GM12872 (cell line): ENCODE measurements at regions not wholly inside any gene's neighbourhood (a gene's known extent, or its start where the extent isn't known, plus 50 kb on each side); places are given as distances from the start of the nearest gene placed in this dataset.

Source experiments
- TF ChIP-seq, protein P1 (sequence below): IDR thresholded peaks from 3 replicates; pipeline ENCODE4 v1.5.1; 2011; ENCODE audit warnings: low read depth, mild to moderate bottlenecking, low read length, moderate library complexity; ENCODE audit not compliant: insufficient read depth

DNA sequence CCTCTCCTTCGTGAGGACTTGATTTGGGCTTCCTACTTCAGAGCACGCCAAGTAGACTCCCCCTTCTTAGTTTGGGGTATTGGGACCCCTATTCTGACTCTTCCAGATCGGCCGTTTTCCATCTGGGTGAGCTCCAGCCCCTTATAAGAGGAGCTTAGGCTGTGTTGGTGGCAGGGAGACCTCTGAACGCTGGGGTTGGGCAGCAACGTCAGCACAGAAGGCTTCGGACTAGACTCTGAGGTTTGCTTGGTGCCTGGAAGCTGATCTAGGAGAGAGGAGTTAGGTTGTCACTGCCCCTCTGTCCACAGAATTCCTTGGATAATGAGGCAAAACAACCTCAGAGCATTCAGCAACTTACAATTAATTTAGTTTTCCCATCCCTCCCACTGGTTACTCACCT is 99.2 kb upstream of the RTL1 start:
- TF ChIP-seq, protein P1, sequence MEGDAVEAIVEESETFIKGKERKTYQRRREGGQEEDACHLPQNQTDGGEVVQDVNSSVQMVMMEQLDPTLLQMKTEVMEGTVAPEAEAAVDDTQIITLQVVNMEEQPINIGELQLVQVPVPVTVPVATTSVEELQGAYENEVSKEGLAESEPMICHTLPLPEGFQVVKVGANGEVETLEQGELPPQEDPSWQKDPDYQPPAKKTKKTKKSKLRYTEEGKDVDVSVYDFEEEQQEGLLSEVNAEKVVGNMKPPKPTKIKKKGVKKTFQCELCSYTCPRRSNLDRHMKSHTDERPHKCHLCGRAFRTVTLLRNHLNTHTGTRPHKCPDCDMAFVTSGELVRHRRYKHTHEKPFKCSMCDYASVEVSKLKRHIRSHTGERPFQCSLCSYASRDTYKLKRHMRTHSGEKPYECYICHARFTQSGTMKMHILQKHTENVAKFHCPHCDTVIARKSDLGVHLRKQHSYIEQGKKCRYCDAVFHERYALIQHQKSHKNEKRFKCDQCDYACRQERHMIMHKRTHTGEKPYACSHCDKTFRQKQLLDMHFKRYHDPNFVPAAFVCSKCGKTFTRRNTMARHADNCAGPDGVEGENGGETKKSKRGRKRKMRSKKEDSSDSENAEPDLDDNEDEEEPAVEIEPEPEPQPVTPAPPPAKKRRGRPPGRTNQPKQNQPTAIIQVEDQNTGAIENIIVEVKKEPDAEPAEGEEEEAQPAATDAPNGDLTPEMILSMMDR, result no peak

DNA sequence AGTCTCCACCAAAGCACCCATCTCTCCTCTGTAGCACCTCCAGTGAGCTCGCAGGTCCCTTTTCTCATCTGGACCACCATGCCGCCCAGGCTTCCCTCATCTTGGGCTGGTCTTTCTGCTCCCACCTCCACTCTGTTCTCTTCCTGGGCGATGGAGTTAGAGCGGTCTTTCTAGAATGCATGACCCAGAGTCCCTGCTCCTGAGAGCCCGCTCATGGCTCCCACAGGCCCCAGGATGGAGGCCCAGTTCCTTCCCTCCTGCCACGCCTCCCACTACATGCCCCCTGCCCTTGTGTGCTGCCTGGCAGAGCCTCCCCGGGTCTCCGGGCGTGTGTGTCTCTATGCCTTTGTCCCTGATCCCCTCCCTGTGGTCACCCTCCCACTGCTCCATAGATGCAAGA is 100.7 kb upstream of the RTL1 start:
- TF ChIP-seq, protein P1, result no peak

DNA sequence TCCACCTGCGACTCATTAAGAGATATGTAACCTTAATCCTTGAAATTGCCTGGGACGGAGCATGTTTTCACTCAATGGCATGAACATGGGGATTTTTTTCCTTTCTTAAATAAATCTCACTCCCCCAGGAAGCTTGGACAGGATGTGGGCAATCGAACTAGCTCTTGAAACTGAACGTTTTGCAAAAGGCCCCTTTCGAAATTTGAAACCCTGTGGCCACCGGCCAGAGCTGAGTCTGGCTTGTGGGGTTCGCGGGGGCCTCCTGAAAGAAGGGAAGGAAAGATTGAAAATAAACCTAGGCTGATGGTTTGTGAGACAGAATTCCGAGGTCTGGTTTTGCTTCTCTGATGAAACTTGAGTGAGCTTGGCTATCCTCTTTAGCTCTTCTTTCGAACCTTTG is 101.4 kb upstream of the RTL1 start:
- TF ChIP-seq, protein P1, result no peak

DNA sequence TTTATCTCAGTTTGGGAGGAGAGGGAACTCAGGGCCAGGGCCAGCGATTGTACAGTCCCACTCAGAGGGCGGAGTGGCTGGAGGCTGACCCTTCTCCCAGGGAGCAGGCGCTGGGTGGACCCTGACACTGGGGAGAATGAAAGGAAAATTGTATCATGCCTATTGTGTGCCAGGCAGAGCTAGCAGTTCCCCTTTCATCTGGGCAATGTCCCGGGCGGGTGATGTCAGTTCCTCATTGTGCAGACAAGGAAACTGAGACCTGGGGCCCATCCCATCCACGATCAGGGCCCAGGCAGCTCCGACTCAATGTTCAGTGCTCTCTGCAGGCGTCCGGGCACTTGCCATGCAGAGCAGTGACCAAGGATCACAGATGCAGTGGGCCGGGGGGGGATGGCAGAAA is 101.9 kb upstream of the RTL1 start:
- TF ChIP-seq, protein P1, result no peak

DNA sequence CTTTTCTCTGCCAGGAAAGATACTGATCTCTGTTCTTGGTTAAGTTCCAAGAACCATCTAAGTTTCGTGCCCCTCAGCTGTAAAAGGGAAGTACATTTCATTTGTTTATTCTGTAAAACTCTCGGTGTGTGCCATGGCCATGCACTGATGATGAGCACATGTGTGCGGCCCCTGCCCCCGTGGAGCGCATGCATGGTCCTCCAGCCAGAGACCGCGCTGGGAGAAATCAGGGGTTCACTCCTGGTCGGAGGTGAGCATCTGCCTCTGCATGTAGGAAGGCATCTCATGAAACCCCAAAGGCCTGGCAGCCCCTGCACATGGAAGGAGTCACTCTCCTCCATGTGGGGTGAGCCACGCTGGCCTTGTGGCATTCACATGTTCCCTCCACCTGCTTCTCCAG is 102.5 kb upstream of the RTL1 start:
- TF ChIP-seq, protein P1, result no peak

DNA sequence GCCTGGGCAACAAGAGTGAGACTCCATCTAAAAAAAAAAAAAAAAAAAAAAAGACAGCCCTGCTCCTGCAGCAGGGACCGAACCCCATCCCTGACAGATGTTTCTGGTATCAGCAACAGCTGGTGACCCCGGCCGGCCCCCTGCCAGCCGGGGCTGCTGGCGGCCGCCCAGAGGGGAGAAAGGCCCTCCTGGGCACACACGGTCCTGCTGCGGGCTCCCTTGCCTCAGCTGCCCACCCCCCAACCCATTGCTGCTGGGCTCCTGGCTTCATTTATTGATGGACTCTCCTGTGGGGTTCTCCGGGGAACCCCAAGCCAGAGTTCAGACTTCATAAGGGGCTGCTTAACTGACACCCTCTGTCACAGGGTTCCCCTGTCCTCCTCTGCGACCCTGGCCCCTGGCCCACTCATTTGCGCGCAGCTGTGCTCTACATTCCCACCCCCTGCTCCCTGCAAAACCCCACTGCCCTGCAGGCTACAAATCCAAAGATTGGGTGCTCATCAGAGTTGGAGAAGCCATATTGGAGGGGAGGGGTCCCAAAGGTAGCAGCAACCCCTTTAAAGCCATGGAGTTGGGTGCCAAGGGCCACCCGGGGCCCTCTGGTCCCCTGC is 103.6 kb upstream of the RTL1 start:
- TF ChIP-seq, protein P1, result no peak

DNA sequence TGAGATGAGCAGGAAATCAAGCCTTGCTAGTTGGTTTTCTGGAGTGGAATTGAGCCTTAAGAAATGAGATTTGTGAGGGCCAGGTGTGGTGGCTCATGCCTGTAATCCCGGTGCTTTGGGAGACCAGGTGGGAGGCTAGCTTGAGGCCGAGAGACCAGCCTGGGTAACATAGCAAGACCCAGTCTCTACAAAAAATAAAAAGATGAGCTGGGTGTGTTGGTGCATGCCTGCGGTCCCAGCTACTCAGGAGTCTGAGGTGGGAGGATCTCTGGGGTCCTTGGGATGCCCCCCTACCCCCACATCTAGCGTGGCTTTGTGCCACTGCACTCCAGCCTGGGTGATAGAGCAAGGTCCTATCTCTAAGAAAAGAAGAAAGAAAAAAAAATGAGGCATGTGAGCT is 104.2 kb upstream of the RTL1 start:
- TF ChIP-seq, protein P1, result no peak
